ENCODE measurements at regions not wholly inside any gene's neighbourhood (a gene's known extent, or its start where the extent isn't known, plus 50 kb on each side); places are given as distances from the start of the nearest gene placed in this dataset.

DNA sequence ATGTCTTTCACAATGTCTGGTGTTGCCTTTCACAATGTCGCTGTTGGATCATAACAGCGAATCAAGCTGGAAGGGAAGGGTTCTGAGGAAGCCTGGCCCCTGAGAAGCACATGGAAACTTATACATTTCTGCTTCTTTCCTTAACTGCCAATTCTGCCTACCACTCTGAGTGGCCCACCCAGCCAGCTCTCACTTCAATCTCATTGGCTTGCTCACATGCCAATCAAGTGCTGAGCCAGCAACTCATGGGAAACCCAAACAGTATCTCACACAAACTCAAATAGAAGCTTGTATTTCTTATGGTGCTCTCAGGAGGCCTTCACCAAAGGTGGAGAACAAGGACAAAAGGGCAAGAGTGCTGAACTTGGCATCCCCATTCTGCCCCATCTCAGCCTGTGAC lies 117.4 kb upstream of the GPR26 start:
- no peak for DNase-seq (ENCODE audit: low read depth in 1 of 2, low spot score in 1 of 2)
- no peak for TF ChIP-seq JUN (IDR thresholded peaks at IDR 0.05)
- no peak for TF ChIP-seq HOXA7 (CRISPR knock-in tag; IDR thresholded peaks at IDR 0.05)
- TF ChIP-seq FOSL2 (IDR thresholded peaks at IDR 0.05) = no peak
- no peak for TF ChIP-seq FOSL2 (CRISPR knock-in tag; IDR thresholded peaks at IDR 0.05)
- no peak for TF ChIP-seq HOXB13 (CRISPR knock-in tag; IDR thresholded peaks at IDR 0.05; ENCODE audit: low read depth)
- no peak for TF ChIP-seq ZSCAN20 (CRISPR knock-in tag; IDR thresholded peaks at IDR 0.05)
- TF ChIP-seq, protein P1, sequence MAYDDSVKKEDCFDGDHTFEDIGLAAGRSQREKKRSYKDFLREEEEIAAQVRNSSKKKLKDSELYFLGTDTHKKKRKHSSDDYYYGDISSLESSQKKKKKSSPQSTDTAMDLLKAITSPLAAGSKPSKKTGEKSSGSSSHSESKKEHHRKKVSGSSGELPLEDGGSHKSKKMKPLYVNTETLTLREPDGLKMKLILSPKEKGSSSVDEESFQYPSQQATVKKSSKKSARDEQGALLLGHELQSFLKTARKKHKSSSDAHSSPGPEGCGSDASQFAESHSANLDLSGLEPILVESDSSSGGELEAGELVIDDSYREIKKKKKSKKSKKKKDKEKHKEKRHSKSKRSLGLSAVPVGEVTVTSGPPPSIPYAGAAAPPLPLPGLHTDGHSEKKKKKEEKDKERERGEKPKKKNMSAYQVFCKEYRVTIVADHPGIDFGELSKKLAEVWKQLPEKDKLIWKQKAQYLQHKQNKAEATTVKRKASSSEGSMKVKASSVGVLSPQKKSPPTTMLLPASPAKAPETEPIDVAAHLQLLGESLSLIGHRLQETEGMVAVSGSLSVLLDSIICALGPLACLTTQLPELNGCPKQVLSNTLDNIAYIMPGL (CRISPR knock-in tag; IDR thresholded peaks at IDR 0.05; ENCODE audit: borderline replicate concordance) = no peak
- no peak for ATAC-seq
- Histone ChIP-seq H3K4me2 (no peak overlapping the region), H3K9me3 (no peaks in the 10 kb centered on the region), H3K27ac (no peak overlapping the region), H3K4me3 (no peak overlapping the region), H3K4me1 (no peaks in the 10 kb centered on the region)
- ChIA-PET POLR2A (no interaction called here), CTCF (interaction anchor here (1.3 to 2.5 kb wide), 4 partner anchors 10 to 505 kb away, joined by 3 to 10 read pairs (median 3); no protein-coding TSS in a partner anchor)
- FAIRE-seq = no peak
- 80% methylated on average over 2 of the region's 2 CpGs for WGBS (ENCODE audit: missing lambda C conversion rate)

DNA sequence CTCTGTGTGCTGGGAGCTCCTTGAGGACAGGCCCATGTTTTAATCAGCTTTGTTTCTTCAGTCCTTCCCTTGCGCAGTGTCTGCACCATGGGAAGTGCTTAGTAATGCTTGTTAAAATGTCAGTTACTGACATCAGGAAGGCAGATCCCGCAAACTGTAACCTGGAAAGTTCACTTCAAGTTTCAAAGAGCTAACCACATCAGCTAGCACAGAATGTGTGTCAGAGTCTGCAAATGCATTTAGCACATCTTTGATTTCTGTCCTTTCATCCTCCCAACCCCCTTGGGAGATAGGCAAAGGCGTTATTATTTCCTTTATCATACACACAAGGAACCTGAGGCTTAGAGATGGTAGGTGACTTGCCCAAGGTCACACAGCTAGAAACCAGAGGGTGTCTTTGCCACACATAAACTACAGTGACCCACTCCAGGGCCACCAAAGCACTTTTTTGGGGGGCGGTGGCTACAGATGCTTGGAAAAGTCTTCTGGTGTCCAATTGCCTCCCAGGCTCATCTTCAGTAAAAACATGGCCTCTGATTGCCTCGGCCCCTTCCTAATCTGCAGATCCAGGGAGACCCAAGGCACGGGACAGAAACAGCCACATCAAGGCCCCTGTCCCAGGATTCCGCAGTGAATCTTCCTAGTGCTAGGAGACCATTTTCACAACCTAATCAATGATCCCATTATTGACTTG lies 116.2 kb upstream of the GPR26 start:
- WGBS (ENCODE audit: missing lambda C conversion rate) = 50% methylated on average over 7 of the region's 7 CpGs
- CTCF ChIA-PET = interaction anchor here (0.8 to 2.5 kb wide), 4 partner anchors 9 to 506 kb away, joined by 3 to 10 read pairs (median 3); no protein-coding TSS in a partner anchor
- no peak for FAIRE-seq

DNA sequence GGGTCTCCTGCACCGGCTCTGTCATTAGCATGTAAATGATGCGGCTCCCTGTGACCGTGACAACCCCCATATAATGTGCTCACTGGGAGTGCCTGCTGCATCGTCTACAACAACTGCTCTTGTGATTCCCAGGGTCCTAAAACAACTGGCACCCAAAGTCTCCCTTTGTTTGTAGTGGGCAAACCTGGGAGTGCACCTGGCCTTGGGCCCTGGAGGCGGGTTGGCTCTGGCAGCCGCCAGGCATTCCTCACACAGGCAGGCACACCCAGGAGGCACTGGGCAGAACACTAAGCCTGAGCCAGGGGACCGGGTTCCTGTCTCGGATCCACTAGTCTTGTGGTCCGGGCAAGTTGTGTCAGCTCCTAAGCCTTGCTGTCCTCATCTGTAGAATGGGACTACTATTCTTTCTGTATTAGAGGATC lies 115.5 kb upstream of the GPR26 start:
- DNase-seq (ENCODE audit: low read depth in 1 of 2, low spot score in 1 of 2) (no peak), FAIRE-seq (no peak), ATAC-seq (no peak)
- 19% methylated on average over 9 of the region's 9 CpGs for WGBS (ENCODE audit: missing lambda C conversion rate)
- ChIA-PET POLR2A (no interaction called here), CTCF (no interaction called here)
- H3K4me3 ChIP-seq = no peak overlapping the region
- TF ChIP-seq ESRRA (IDR thresholded peaks at IDR 0.05; ENCODE audit: borderline replicate concordance, low read length) = no peak
- no peak for TF ChIP-seq SREBF2 (IDR thresholded peaks at IDR 0.05)
- no peak for TF ChIP-seq HOXB13 (CRISPR knock-in tag; IDR thresholded peaks at IDR 0.05; ENCODE audit: low read depth)
- TF ChIP-seq KDM5A (IDR thresholded peaks at IDR 0.05) = no peak
- no peak for TF ChIP-seq RCOR1 (IDR thresholded peaks at IDR 0.05; ENCODE audit: low read depth, low read length)
- H3K9me3 ChIP-seq = no peaks in the 10 kb centered on the region
- H3K4me2 ChIP-seq = no peak overlapping the region
- H3K27ac ChIP-seq = no peak overlapping the region
- H3K4me1 ChIP-seq = no peaks in the 10 kb centered on the region

More for the DNA sequence above, 116.2 kb upstream of the GPR26 start:
- no peak overlapping the region for H3K4me3 ChIP-seq
- no peak overlapping the region for H3K4me2 ChIP-seq
- POLR2A ChIA-PET = no interaction called here
- no peak overlapping the region for H3K27ac ChIP-seq
- H3K4me1 ChIP-seq = no peaks in the 10 kb centered on the region
- ATAC-seq = no peak
- H3K9me3 ChIP-seq = no peaks in the 10 kb centered on the region
- TF ChIP-seq, protein P2, sequence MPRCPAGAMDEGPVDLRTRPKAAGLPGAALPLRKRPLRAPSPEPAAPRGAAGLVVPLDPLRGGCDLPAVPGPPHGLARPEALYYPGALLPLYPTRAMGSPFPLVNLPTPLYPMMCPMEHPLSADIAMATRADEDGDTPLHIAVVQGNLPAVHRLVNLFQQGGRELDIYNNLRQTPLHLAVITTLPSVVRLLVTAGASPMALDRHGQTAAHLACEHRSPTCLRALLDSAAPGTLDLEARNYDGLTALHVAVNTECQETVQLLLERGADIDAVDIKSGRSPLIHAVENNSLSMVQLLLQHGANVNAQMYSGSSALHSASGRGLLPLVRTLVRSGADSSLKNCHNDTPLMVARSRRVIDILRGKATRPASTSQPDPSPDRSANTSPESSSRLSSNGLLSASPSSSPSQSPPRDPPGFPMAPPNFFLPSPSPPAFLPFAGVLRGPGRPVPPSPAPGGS (IDR thresholded peaks at IDR 0.05) = no peak
- TF ChIP-seq FOXS1 (CRISPR knock-in tag; IDR thresholded peaks at IDR 0.05) (no peak), GATA3 (IDR thresholded peaks at IDR 0.05; ENCODE audit: borderline replicate concordance) (no peak), ZNF302 (CRISPR knock-in tag; IDR thresholded peaks at IDR 0.05) (no peak)
- TF ChIP-seq, protein P3, sequence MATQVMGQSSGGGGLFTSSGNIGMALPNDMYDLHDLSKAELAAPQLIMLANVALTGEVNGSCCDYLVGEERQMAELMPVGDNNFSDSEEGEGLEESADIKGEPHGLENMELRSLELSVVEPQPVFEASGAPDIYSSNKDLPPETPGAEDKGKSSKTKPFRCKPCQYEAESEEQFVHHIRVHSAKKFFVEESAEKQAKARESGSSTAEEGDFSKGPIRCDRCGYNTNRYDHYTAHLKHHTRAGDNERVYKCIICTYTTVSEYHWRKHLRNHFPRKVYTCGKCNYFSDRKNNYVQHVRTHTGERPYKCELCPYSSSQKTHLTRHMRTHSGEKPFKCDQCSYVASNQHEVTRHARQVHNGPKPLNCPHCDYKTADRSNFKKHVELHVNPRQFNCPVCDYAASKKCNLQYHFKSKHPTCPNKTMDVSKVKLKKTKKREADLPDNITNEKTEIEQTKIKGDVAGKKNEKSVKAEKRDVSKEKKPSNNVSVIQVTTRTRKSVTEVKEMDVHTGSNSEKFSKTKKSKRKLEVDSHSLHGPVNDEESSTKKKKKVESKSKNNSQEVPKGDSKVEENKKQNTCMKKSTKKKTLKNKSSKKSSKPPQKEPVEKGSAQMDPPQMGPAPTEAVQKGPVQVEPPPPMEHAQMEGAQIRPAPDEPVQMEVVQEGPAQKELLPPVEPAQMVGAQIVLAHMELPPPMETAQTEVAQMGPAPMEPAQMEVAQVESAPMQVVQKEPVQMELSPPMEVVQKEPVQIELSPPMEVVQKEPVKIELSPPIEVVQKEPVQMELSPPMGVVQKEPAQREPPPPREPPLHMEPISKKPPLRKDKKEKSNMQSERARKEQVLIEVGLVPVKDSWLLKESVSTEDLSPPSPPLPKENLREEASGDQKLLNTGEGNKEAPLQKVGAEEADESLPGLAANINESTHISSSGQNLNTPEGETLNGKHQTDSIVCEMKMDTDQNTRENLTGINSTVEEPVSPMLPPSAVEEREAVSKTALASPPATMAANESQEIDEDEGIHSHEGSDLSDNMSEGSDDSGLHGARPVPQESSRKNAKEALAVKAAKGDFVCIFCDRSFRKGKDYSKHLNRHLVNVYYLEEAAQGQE (IDR thresholded peaks at IDR 0.05) = no peak
- DNase-seq (ENCODE audit: low read depth in 1 of 2, low spot score in 1 of 2) = no peak
